Stomach (tissue), 4 donors: ENCODE measurements at regions not wholly inside any gene's neighbourhood (a gene's known extent, or its start where the extent isn't known, plus 50 kb on each side); places are given as distances from the start of the nearest gene placed in this dataset.

Source experiments
- CTCF ChIP-seq, 7 experiments: fragments of 450-650 bp in 4 of 7; fragments of 200-600 bp in 3 of 7; sonication (generic) in 3 of 7; IDR thresholded peaks; one replicate each; pipeline ENCODE4 v1.5.1; 2016 to 2019; ENCODE audit warnings: antibody characterized with exemption in 7 of 7, control low read depth in 2 of 7, mild to moderate bottlenecking in 1 of 7
- POLR2A ChIP-seq, 4 donors: fragments of 450-650 bp; IDR thresholded peaks; one replicate each; pipeline ENCODE4 v1.6.1; 2016; ENCODE audit warnings: antibody characterized with exemption in 4 of 4, control low read depth in 2 of 4, mild to moderate bottlenecking in 1 of 4, moderate library complexity in 1 of 4
- POLR2AphosphoS5 ChIP-seq, 3 donors: sonication (generic); formaldehyde crosslinking; IDR thresholded peaks; one replicate each; pipeline ENCODE4 v1.6.1; 2016; ENCODE audit warnings: antibody characterized with exemption in 3 of 3

GRCh38 chr1:189301235-189301634 is 1176.4 kb downstream of the BRINP3 start:
- no peak for TF ChIP-seq CTCF (IDR thresholded peaks at IDR 0.05)
- TF ChIP-seq POLR2A (IDR thresholded peaks at IDR 0.05) = no peak
- no peak for TF ChIP-seq POLR2AphosphoS5 (IDR thresholded peaks at IDR 0.05)
